ENCODE measurements at regions not wholly inside any gene's neighbourhood (a gene's known extent, or its start where the extent isn't known, plus 50 kb on each side); places are given as distances from the start of the nearest gene placed in this dataset.

DNA sequence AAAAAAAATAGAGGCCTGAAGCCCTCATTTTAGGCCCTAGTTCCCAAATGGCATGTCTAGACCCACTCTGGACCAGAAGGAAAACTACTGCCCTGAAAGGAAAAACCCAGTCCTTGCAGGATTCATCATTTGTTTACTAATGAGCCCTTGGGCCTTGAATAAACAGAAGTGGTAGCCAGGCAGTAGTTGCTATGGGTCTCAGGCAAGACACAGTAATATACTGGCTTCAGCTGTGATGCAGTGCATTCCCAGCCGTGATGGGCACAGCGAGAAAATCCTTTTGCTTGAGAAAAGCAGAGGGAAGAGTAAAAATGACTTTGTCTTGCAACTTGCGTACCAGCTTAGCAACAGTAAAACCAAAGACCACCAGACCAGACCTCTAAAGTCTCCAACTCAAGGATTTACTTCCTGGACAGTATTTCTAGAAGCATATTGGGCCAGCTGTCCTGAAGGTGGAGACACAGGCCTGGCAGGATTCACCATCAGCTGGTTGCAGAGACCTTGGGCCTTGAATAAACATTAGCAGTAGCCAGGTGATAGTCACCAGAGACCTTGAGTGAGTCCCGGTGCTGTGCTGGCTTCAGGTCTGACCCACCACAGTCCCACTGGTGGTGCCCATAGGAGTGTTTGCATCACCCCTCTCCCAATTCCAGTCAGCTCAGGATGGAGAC, 208.3 kb upstream of the SLITRK3 start (continued):
- TF ChIP-seq, protein P1, sequence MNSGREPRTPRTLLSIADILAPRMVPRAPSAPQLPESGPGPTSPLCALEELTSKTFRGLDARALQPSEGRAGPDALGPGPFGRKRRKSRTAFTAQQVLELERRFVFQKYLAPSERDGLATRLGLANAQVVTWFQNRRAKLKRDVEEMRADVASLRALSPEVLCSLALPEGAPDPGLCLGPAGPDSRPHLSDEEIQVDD (CRISPR knock-in tag; IDR thresholded peaks at IDR 0.05; ENCODE audit: borderline replicate concordance) = no peak
- no peak for TF ChIP-seq ZNF598 (CRISPR knock-in tag; IDR thresholded peaks at IDR 0.05; ENCODE audit: borderline replicate concordance)
- TF ChIP-seq POLR2AphosphoS5 (IDR thresholded peaks at IDR 0.05; ENCODE audit: low read depth, low read length) = no peak
- TF ChIP-seq, protein P2, sequence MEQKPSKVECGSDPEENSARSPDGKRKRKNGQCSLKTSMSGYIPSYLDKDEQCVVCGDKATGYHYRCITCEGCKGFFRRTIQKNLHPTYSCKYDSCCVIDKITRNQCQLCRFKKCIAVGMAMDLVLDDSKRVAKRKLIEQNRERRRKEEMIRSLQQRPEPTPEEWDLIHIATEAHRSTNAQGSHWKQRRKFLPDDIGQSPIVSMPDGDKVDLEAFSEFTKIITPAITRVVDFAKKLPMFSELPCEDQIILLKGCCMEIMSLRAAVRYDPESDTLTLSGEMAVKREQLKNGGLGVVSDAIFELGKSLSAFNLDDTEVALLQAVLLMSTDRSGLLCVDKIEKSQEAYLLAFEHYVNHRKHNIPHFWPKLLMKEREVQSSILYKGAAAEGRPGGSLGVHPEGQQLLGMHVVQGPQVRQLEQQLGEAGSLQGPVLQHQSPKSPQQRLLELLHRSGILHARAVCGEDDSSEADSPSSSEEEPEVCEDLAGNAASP (CRISPR knock-in tag; IDR thresholded peaks at IDR 0.05; ENCODE audit: borderline replicate concordance) = no peak
- TF ChIP-seq TEAD2 (CRISPR knock-in tag; IDR thresholded peaks at IDR 0.05) = no peak
- TF ChIP-seq ZNF331 (CRISPR knock-in tag; IDR thresholded peaks at IDR 0.05) = no peak
- no peak for TF ChIP-seq HMG20A (CRISPR knock-in tag; IDR thresholded peaks at IDR 0.05; ENCODE audit: borderline replicate concordance)

GRCh38 chr3:165403666-165404065, 207.5 kb upstream of the SLITRK3 start:
- Histone ChIP-seq H3K27me3 (ENCODE audit: control insufficient read depth in 1 of 2, insufficient read depth in 2 of 2, low read length in 2 of 2) (no peaks in the 10 kb centered on the region), H3K27ac (ENCODE audit: extremely low read length, insufficient read depth, low read length) (no peak overlapping the region), H3K4me3 (replicated peaks in 1 of 3; ENCODE audit: insufficient read depth in 1 of 3, low read depth in 2 of 3, low read length in 3 of 3) (no peak overlapping the region), H3K4me1 (ENCODE audit: insufficient read depth, low read length) (no peaks in the 10 kb centered on the region), H2AFZ (ENCODE audit: low read length) (no peak overlapping the region), H3K4me2 (ENCODE audit: low read depth, low read length) (no peak overlapping the region), H3K9me3 (ENCODE audit: low read length) (no peaks in the 10 kb centered on the region), H3K9ac (ENCODE audit: insufficient read depth, low read depth, low read length) (no peak overlapping the region), H3K36me3 (replicated peaks in 1 of 2; ENCODE audit: control insufficient read depth in 1 of 2, insufficient read depth in 2 of 2, low read length in 2 of 2) (no peaks in the 10 kb centered on the region), H3K79me2 (ENCODE audit: insufficient read depth, low read length) (no peaks in the 10 kb centered on the region), H4K20me1 (ENCODE audit: insufficient read depth, low read length) (no peaks in the 10 kb centered on the region)
- BruUV-seq (replicated peaks) = no TSS peak
- FAIRE-seq (no peak), DNase-seq (ENCODE audit: low spot score) (no peak), ATAC-seq (no peak)
- intact Hi-C loops (cut with micrococcal nuclease; ENCODE audit: unreplicated experiment) (no loop called here), in situ Hi-C loops (cut with HindIII; ENCODE audit: extremely low pct_ligation_motif_present, low pct_unique_long_range_greater_than_20kb) (no loop called here)
- TF ChIP-seq ZNF740 (CRISPR knock-in tag; IDR thresholded peaks at IDR 0.05) (no peak), XBP1 (CRISPR knock-in tag; IDR thresholded peaks at IDR 0.05) (no peak), NKX3-1 (CRISPR knock-in tag; IDR thresholded peaks at IDR 0.05) (no peak), ZMAT5 (CRISPR knock-in tag; IDR thresholded peaks at IDR 0.05; ENCODE audit: borderline replicate concordance, low read depth) (no peak), TMF1 (CRISPR knock-in tag; IDR thresholded peaks at IDR 0.05; ENCODE audit: low read depth) (no peak), ZNF678 (CRISPR knock-in tag; IDR thresholded peaks at IDR 0.05) (no peak), ZNF430 (CRISPR knock-in tag; IDR thresholded peaks at IDR 0.05) (no peak), FOSL1 (CRISPR knock-in tag; IDR thresholded peaks at IDR 0.05; ENCODE audit: borderline replicate concordance) (no peak), REPIN1 (CRISPR knock-in tag; IDR thresholded peaks at IDR 0.05; ENCODE audit: borderline replicate concordance, low read depth) (no peak), SOX5 (CRISPR knock-in tag; IDR thresholded peaks at IDR 0.05; ENCODE audit: borderline replicate concordance) (no peak), POLR2AphosphoS5 (IDR thresholded peaks at IDR 0.05; ENCODE audit: low read depth, low read length) (no peak), KDM2A (CRISPR knock-in tag; IDR thresholded peaks at IDR 0.05; ENCODE audit: borderline replicate concordance, low read depth) (no peak), FOXA3 (CRISPR knock-in tag; IDR thresholded peaks at IDR 0.05) (no peak), SMARCC2 (IDR thresholded peaks at IDR 0.05) (no peak), ZNF670 (CRISPR knock-in tag; IDR thresholded peaks at IDR 0.05; ENCODE audit: borderline replicate concordance) (no peak)
- TF ChIP-seq, protein P3, sequence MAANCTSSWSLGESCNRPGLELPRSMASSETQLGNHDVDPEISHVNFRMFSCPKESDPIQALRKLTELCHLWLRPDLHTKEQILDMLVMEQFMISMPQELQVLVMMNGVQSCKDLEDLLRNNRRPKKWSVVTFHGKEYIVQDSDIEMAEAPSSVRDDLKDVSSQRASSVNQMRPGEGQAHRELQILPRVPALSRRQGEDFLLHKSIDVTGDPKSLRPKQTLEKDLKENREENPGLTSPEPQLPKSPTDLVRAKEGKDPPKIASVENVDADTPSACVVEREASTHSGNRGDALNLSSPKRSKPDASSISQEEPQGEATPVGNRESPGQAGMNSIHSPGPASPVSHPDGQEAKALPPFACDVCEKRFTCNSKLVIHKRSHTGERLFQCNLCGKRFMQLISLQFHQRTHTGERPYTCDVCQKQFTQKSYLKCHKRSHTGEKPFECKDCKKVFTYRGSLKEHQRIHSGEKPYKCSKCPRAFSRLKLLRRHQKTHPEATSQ (CRISPR knock-in tag; IDR thresholded peaks at IDR 0.05; ENCODE audit: borderline replicate concordance) = no peak
- POLR2A ChIA-PET = no interaction called here
- CTCF ChIA-PET (ENCODE audit: low intra/inter-chr PET ratio, low total read pairs) = no interaction called here
- WGBS (ENCODE audit: low lambda C conversion rate) = 7% methylated on average over 3 of the region's 4 CpGs
